Osteocyte (in vitro differentiated cells): ENCODE measurements at regions not wholly inside any gene's neighbourhood (a gene's known extent, or its start where the extent isn't known, plus 50 kb on each side); places are given as distances from the start of the nearest gene placed in this dataset.
"Not testable (repeated sequence)": the region's sequence is repeated elsewhere in the genome, so short reads cannot be mapped to it uniquely, and the experiment has no call there.

ENCODE experiments used
- DNase-seq: peaks from one replicate; pipeline ENCODE4 v3.0.0; 2021; ENCODE audit warnings: mixed read lengths; ENCODE audit not compliant: unreplicated experiment; ENCODE audit errors: extremely low spot score
- H3K27ac Mint-ChIP-seq: one replicate; pipeline ENCODE4 v1.8.0; 2021; ENCODE audit warnings: mild to moderate bottlenecking, mixed read lengths; ENCODE audit not compliant: unreplicated experiment
- H3K27me3 Mint-ChIP-seq: one replicate; pipeline ENCODE4 v1.8.0; 2021; ENCODE audit warnings: mixed read lengths; ENCODE audit not compliant: unreplicated experiment
- H3K36me3 Mint-ChIP-seq: one replicate; pipeline ENCODE4 v1.8.0; 2021; ENCODE audit warnings: mixed read lengths; ENCODE audit not compliant: unreplicated experiment
- H3K4me1 Mint-ChIP-seq: one replicate; pipeline ENCODE4 v1.8.0; 2021; ENCODE audit warnings: mixed read lengths; ENCODE audit not compliant: unreplicated experiment
- H3K4me3 Mint-ChIP-seq: one replicate; pipeline ENCODE4 v1.8.0; 2021; ENCODE audit warnings: mild to moderate bottlenecking, moderate library complexity, mixed read lengths; ENCODE audit not compliant: unreplicated experiment
- H3K9me3 Mint-ChIP-seq: one replicate; pipeline ENCODE4 v1.8.0; 2021; ENCODE audit warnings: mixed read lengths; ENCODE audit not compliant: unreplicated experiment
- TF ChIP-seq, protein P1 (sequence below): fragments of 200-600 bp; sonication (generic); IDR thresholded peaks from 2 replicates; pipeline ENCODE4 v1.5.0; 2021; ENCODE audit warnings: antibody characterized with exemption, mild to moderate bottlenecking, moderate library complexity

DNA sequence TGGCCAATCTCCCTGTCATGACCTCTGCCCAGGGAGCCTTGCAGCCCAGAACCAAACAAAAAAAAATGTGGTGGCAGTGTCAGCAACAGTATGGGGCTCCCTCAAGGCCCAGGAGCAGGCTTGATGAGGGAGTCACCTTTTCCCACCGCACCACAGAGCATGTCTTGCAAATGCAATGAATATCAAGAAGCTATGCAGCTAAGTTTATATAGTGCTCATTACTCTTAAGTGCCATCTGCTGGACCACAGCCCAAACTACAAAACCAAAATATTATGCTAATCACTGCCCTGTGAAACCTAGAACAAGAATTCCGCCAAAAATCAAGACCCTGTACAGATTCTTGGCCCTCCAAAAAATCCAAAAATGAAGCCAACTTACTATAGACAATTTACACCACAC is 65.9 kb downstream of the PABPC5 start:
- not testable (repeated sequence) for DNase-seq, H3K4me1 Mint-ChIP-seq, H3K27ac Mint-ChIP-seq, H3K9me3 Mint-ChIP-seq, H3K36me3 Mint-ChIP-seq, H3K4me3 Mint-ChIP-seq, H3K27me3 Mint-ChIP-seq
- TF ChIP-seq, protein P1, sequence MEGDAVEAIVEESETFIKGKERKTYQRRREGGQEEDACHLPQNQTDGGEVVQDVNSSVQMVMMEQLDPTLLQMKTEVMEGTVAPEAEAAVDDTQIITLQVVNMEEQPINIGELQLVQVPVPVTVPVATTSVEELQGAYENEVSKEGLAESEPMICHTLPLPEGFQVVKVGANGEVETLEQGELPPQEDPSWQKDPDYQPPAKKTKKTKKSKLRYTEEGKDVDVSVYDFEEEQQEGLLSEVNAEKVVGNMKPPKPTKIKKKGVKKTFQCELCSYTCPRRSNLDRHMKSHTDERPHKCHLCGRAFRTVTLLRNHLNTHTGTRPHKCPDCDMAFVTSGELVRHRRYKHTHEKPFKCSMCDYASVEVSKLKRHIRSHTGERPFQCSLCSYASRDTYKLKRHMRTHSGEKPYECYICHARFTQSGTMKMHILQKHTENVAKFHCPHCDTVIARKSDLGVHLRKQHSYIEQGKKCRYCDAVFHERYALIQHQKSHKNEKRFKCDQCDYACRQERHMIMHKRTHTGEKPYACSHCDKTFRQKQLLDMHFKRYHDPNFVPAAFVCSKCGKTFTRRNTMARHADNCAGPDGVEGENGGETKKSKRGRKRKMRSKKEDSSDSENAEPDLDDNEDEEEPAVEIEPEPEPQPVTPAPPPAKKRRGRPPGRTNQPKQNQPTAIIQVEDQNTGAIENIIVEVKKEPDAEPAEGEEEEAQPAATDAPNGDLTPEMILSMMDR: peak; percentile 45

DNA sequence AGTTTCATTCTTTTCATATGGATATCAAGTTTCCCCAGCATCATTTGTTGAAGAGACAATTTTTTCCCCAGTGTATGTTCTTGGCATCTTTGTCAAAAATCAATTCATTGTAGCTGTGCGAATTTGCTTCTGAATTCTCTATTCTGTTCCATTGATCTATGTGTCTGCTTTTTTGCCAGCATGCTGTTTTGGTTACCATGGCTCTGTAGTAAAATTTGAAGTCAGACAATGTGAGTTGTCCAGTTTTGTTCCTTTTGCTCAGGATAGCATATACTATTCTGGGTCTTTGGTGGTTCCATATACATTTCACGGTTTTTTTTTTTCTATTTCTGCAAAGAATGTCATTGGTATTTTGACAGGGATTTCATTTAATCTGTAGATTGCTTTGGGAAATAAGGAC is 95.6 kb downstream of the PABPC5 start:
- H3K9me3 Mint-ChIP-seq, H3K27ac Mint-ChIP-seq, H3K4me1 Mint-ChIP-seq, H3K27me3 Mint-ChIP-seq, H3K36me3 Mint-ChIP-seq, DNase-seq, H3K4me3 Mint-ChIP-seq: not testable (repeated sequence)

DNA sequence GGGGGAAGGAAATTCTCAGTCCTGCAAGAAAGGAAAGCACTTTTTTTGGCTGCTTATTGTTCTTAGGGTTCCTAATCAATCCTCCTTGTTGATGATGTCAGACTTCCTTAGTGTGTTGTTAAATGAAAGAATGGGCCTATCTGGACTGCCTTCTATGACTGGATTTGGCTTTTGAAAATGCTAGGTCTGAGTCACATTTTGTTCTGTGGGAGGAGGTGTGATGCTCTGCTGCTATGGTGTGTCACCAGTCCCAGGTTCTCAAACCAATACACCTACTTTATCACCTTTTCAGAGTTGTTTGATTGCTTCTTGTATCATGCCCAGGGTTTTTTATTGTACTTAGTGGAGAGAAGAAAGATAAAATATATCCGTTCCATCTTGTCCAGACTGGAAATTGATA is 128.5 kb downstream of the PABPC5 start:
- not testable (repeated sequence) for DNase-seq, H3K4me1 Mint-ChIP-seq, H3K4me3 Mint-ChIP-seq, H3K36me3 Mint-ChIP-seq, H3K27me3 Mint-ChIP-seq, H3K27ac Mint-ChIP-seq
- peaks cover 16% of the 10 kb centered on the region for H3K9me3 Mint-ChIP-seq
